ENCODE measurements at regions not wholly inside any gene's neighbourhood (a gene's known extent, or its start where the extent isn't known, plus 50 kb on each side); places are given as distances from the start of the nearest gene placed in this dataset.

GRCh38 chr6:113221850-113222249, 635.3 kb upstream of the MARCKS start:
- no peak overlapping the region for H3K4me3 ChIP-seq (ENCODE audit: low read depth in 2 of 2, low read length in 2 of 2)
- no TSS peak for BruUV-seq (replicated peaks)
- H3K4me1 ChIP-seq (ENCODE audit: control insufficient read depth, insufficient read depth, low read length) = no peaks in the 10 kb centered on the region
- no peak for TF ChIP-seq POLR2AphosphoS5 (IDR thresholded peaks at IDR 0.05; ENCODE audit: low read depth, low read length)
- TF ChIP-seq, protein P1, sequence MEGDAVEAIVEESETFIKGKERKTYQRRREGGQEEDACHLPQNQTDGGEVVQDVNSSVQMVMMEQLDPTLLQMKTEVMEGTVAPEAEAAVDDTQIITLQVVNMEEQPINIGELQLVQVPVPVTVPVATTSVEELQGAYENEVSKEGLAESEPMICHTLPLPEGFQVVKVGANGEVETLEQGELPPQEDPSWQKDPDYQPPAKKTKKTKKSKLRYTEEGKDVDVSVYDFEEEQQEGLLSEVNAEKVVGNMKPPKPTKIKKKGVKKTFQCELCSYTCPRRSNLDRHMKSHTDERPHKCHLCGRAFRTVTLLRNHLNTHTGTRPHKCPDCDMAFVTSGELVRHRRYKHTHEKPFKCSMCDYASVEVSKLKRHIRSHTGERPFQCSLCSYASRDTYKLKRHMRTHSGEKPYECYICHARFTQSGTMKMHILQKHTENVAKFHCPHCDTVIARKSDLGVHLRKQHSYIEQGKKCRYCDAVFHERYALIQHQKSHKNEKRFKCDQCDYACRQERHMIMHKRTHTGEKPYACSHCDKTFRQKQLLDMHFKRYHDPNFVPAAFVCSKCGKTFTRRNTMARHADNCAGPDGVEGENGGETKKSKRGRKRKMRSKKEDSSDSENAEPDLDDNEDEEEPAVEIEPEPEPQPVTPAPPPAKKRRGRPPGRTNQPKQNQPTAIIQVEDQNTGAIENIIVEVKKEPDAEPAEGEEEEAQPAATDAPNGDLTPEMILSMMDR (IDR thresholded peaks at IDR 0.05) = no peak
- no peak for TF ChIP-seq SIN3A (IDR thresholded peaks at IDR 0.05; ENCODE audit: borderline replicate concordance, insufficient read depth, low read depth, low read length)
- TF ChIP-seq, protein P2, sequence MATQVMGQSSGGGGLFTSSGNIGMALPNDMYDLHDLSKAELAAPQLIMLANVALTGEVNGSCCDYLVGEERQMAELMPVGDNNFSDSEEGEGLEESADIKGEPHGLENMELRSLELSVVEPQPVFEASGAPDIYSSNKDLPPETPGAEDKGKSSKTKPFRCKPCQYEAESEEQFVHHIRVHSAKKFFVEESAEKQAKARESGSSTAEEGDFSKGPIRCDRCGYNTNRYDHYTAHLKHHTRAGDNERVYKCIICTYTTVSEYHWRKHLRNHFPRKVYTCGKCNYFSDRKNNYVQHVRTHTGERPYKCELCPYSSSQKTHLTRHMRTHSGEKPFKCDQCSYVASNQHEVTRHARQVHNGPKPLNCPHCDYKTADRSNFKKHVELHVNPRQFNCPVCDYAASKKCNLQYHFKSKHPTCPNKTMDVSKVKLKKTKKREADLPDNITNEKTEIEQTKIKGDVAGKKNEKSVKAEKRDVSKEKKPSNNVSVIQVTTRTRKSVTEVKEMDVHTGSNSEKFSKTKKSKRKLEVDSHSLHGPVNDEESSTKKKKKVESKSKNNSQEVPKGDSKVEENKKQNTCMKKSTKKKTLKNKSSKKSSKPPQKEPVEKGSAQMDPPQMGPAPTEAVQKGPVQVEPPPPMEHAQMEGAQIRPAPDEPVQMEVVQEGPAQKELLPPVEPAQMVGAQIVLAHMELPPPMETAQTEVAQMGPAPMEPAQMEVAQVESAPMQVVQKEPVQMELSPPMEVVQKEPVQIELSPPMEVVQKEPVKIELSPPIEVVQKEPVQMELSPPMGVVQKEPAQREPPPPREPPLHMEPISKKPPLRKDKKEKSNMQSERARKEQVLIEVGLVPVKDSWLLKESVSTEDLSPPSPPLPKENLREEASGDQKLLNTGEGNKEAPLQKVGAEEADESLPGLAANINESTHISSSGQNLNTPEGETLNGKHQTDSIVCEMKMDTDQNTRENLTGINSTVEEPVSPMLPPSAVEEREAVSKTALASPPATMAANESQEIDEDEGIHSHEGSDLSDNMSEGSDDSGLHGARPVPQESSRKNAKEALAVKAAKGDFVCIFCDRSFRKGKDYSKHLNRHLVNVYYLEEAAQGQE (IDR thresholded peaks at IDR 0.05; ENCODE audit: insufficient read depth in 1 of 2, low read depth in 2 of 2, low read length in 1 of 2) = no peak
- no peak for TF ChIP-seq TCF7L2 (IDR thresholded peaks at IDR 0.05; ENCODE audit: low read depth, low read length)
- DNase-seq (ENCODE audit: low read depth, low spot score) = no peak
- no peaks in the 10 kb centered on the region for H3K36me3 ChIP-seq (ENCODE audit: control insufficient read depth, insufficient read depth, low read length)
- H3K27me3 ChIP-seq (ENCODE audit: control insufficient read depth, insufficient read depth, low read length) = no peaks in the 10 kb centered on the region; the same call in 1 of the 2 replicates
- no peak overlapping the region for H3K27ac ChIP-seq (ENCODE audit: low read length)
- in situ Hi-C loops (cut with HindIII; ENCODE audit: low pct_unique_long_range_greater_than_20kb, low sequenced_read_pairs) = no loop called here
- POLR2A ChIA-PET = no interaction called here
- intact Hi-C loops (cut with micrococcal nuclease; ENCODE audit: unreplicated experiment) = no loop called here
- CTCF ChIA-PET = no interaction called here
- no peak for ATAC-seq
- no peaks in the 10 kb centered on the region for H3K9me3 ChIP-seq (ENCODE audit: control insufficient read depth, insufficient read depth, low read depth, low read length)

DNA sequence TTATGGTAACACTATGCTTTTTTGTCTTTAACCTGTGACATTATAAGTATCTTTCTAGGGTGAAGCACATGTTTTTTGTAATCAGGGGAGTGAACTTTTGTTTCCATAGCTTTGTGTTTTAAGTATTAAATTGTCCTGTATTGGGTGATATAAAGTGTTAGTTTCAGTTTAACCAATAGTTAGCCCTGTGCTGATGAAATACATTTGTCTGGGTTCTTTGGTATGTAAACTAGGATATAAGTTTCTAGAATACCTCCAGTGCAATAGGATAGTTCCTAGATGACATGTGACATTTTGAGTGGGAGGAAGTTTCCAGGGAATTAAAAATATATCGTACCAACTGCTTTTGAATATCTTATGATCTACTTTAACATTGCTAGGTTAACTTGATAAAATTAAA, 611.0 kb upstream of the MARCKS start:
- BruUV-seq (replicated peaks) = no TSS peak
- in situ Hi-C loops (cut with HindIII; ENCODE audit: low pct_unique_long_range_greater_than_20kb, low sequenced_read_pairs) (no loop called here), intact Hi-C loops (cut with micrococcal nuclease; ENCODE audit: unreplicated experiment) (no loop called here)
- POLR2A ChIA-PET = no interaction called here
- Histone ChIP-seq H3K9me3 (ENCODE audit: control insufficient read depth, insufficient read depth, low read depth, low read length) (no peaks in the 10 kb centered on the region), H3K27ac (ENCODE audit: low read length) (no peak overlapping the region), H3K4me3 (ENCODE audit: low read depth in 2 of 2, low read length in 2 of 2) (no peak overlapping the region), H3K36me3 (ENCODE audit: control insufficient read depth, insufficient read depth, low read length) (no peaks in the 10 kb centered on the region), H3K27me3 (ENCODE audit: control insufficient read depth, insufficient read depth, low read length) (no peaks in the 10 kb centered on the region), H3K4me1 (ENCODE audit: control insufficient read depth, insufficient read depth, low read length) (no peaks in the 10 kb centered on the region)
- CTCF ChIA-PET = no interaction called here
- ATAC-seq (no peak), DNase-seq (ENCODE audit: low read depth, low spot score) (no peak)
- TF ChIP-seq SIN3A (IDR thresholded peaks at IDR 0.05; ENCODE audit: borderline replicate concordance, insufficient read depth, low read depth, low read length) = no peak
- TF ChIP-seq TCF7L2 (IDR thresholded peaks at IDR 0.05; ENCODE audit: low read depth, low read length) = no peak
- TF ChIP-seq POLR2AphosphoS5 (IDR thresholded peaks at IDR 0.05; ENCODE audit: low read depth, low read length) = no peak
- TF ChIP-seq, protein P1 (IDR thresholded peaks at IDR 0.05) = no peak
- TF ChIP-seq, protein P2 (IDR thresholded peaks at IDR 0.05; ENCODE audit: insufficient read depth in 1 of 2, low read depth in 2 of 2, low read length in 1 of 2) = no peak
